ENCODE measurements at regions not wholly inside any gene's neighbourhood (a gene's known extent, or its start where the extent isn't known, plus 50 kb on each side); places are given as distances from the start of the nearest gene placed in this dataset.

GRCh38 chr15:77826006-77826695, 193.4 kb upstream of the LINGO1 start:
- no peaks in the 10 kb centered on the region for H3K36me3 Mint-ChIP-seq (ENCODE audit: unreplicated experiment)
- no peak overlapping the region for H3K4me3 Mint-ChIP-seq (ENCODE audit: unreplicated experiment)
- no peaks in the 10 kb centered on the region for H3K9me3 Mint-ChIP-seq (ENCODE audit: unreplicated experiment)
- H3K27ac Mint-ChIP-seq (ENCODE audit: unreplicated experiment), result no peak overlapping the region
- no peaks in the 10 kb centered on the region for H3K4me1 Mint-ChIP-seq (ENCODE audit: unreplicated experiment)
- TF ChIP-seq CTCF (IDR thresholded peaks at IDR 0.05), result no peak
- DNase-seq (ENCODE audit: extremely low spot score, unreplicated experiment), result no peak
- peaks cover 23% of the 10 kb centered on the region for H3K27me3 Mint-ChIP-seq (ENCODE audit: unreplicated experiment)

GRCh38 chr15:77825546-77825945, 192.8 kb upstream of the LINGO1 start:
- Mint-ChIP-seq H3K36me3 (ENCODE audit: unreplicated experiment) (no peaks in the 10 kb centered on the region), H3K27me3 (ENCODE audit: unreplicated experiment) (peaks cover 26% of the 10 kb centered on the region), H3K27ac (ENCODE audit: unreplicated experiment) (no peak overlapping the region), H3K9me3 (ENCODE audit: unreplicated experiment) (no peaks in the 10 kb centered on the region), H3K4me1 (ENCODE audit: unreplicated experiment) (no peaks in the 10 kb centered on the region), H3K4me3 (ENCODE audit: unreplicated experiment) (no peak overlapping the region)
- TF ChIP-seq CTCF (IDR thresholded peaks at IDR 0.05), result no peak
- DNase-seq (ENCODE audit: extremely low spot score, unreplicated experiment), result no peak

GRCh38 chr15:77825252-77825542, 192.5 kb upstream of the LINGO1 start:
- Mint-ChIP-seq H3K27me3 (ENCODE audit: unreplicated experiment) (peaks cover 29% of the 10 kb centered on the region), H3K4me1 (ENCODE audit: unreplicated experiment) (peaks cover 2% of the 10 kb centered on the region), H3K27ac (ENCODE audit: unreplicated experiment) (no peak overlapping the region), H3K9me3 (ENCODE audit: unreplicated experiment) (no peaks in the 10 kb centered on the region), H3K36me3 (ENCODE audit: unreplicated experiment) (no peaks in the 10 kb centered on the region), H3K4me3 (ENCODE audit: unreplicated experiment) (no peak overlapping the region)
- no peak for DNase-seq (ENCODE audit: extremely low spot score, unreplicated experiment)
- TF ChIP-seq CTCF (IDR thresholded peaks at IDR 0.05), result no peak

- Mint-ChIP-seq H3K9me3 (ENCODE audit: unreplicated experiment) (no peaks in the 10 kb centered on the region), H3K27me3 (ENCODE audit: unreplicated experiment) (peaks cover 29% of the 10 kb centered on the region), H3K36me3 (ENCODE audit: unreplicated experiment) (no peaks in the 10 kb centered on the region), H3K4me3 (ENCODE audit: unreplicated experiment) (no peak overlapping the region), H3K4me1 (ENCODE audit: unreplicated experiment) (peaks cover 2% of the 10 kb centered on the region), H3K27ac (ENCODE audit: unreplicated experiment) (no peak overlapping the region)
- TF ChIP-seq CTCF (IDR thresholded peaks at IDR 0.05), result no peak
- no peak for DNase-seq (ENCODE audit: extremely low spot score, unreplicated experiment)
These were observed 191.9 kb upstream of the LINGO1 start for GRCh38 chr15:77824361-77825251.

- no peak overlapping the region for H3K4me3 Mint-ChIP-seq (ENCODE audit: unreplicated experiment)
- H3K4me1 Mint-ChIP-seq (ENCODE audit: unreplicated experiment), result peaks cover 2% of the 10 kb centered on the region
- no peak overlapping the region for H3K27ac Mint-ChIP-seq (ENCODE audit: unreplicated experiment)
- peaks cover 29% of the 10 kb centered on the region for H3K27me3 Mint-ChIP-seq (ENCODE audit: unreplicated experiment)
- no peaks in the 10 kb centered on the region for H3K9me3 Mint-ChIP-seq (ENCODE audit: unreplicated experiment)
- no peak for DNase-seq (ENCODE audit: extremely low spot score, unreplicated experiment)
- H3K36me3 Mint-ChIP-seq (ENCODE audit: unreplicated experiment), result no peaks in the 10 kb centered on the region
- no peak for TF ChIP-seq CTCF (IDR thresholded peaks at IDR 0.05)
These were observed 191.0 kb upstream of the LINGO1 start for GRCh38 chr15:77823736-77824135.
